ENCODE measurements at regions not wholly inside any gene's neighbourhood (a gene's known extent, or its start where the extent isn't known, plus 50 kb on each side); places are given as distances from the start of the nearest gene placed in this dataset.

- no peak overlapping the region for H2BK5ac ChIP-seq (ENCODE audit: low read depth, low read length)
- no peak overlapping the region for H3K4ac ChIP-seq (replicated peaks; ENCODE audit: insufficient read length, low read depth, low read length)
- no peak overlapping the region for H4K5ac ChIP-seq (ENCODE audit: insufficient read length, low read depth, low read length)
- no peaks in the 10 kb centered on the region for H3K79me1 ChIP-seq (ENCODE audit: low read depth, low read length)
- H4K91ac ChIP-seq (replicated peaks; ENCODE audit: insufficient read length, low read length) = no peak overlapping the region
- H3K27ac ChIP-seq (ENCODE audit: low read depth, low read length) = no peak overlapping the region
- no peak for FAIRE-seq
- H2BK20ac ChIP-seq (ENCODE audit: low read length) = no peak overlapping the region
- H2AK5ac ChIP-seq (ENCODE audit: low read depth, low read length) = no peak overlapping the region
- no peaks in the 10 kb centered on the region for H3K4me1 ChIP-seq (replicated peaks in 1 of 4; ENCODE audit: control insufficient read depth in 3 of 4, insufficient read depth in 4 of 4, low read length in 3 of 4)
- H3K4me2 ChIP-seq (ENCODE audit: insufficient read depth in 1 of 2, low read depth in 2 of 2, low read length in 2 of 2) = no peak overlapping the region
- H3K27me3 ChIP-seq (replicated peaks in 1 of 4; ENCODE audit: control insufficient read depth in 3 of 4, extremely low read depth in 1 of 4, insufficient read depth in 3 of 4, low read length in 3 of 4) = no peaks in the 10 kb centered on the region
- H3K36me3 ChIP-seq (ENCODE audit: control insufficient read depth in 2 of 4, insufficient read depth in 4 of 4, low read length in 3 of 4) = no peaks in the 10 kb centered on the region
- no peak for DNase-seq (ENCODE audit: low read depth in 1 of 2, low spot score in 2 of 2)
- H3K4me3 ChIP-seq (ENCODE audit: extremely low read depth in 1 of 4, insufficient read depth in 2 of 4, low read depth in 3 of 4, low read length in 4 of 4) = no peak overlapping the region
- H4K20me1 ChIP-seq (replicated peaks in 1 of 2; ENCODE audit: control insufficient read depth in 1 of 2, insufficient read depth in 2 of 2, low read length in 2 of 2) = no peaks in the 10 kb centered on the region
- no peaks in the 10 kb centered on the region for H3K23me2 ChIP-seq (ENCODE audit: low read depth, low read length)
- POLR2A ChIA-PET (ENCODE audit: partially characterized antibody) = interaction anchor here (0.9 kb wide), 1 partner anchor 7 kb away, joined by 3 read pairs; no protein-coding TSS in a partner anchor
- CTCF ChIA-PET (ENCODE audit: partially characterized antibody) = interaction anchor here (0.6 to 1.7 kb wide), 2 partner anchors 12 to 41 kb away, joined by 3 to 4 read pairs; no protein-coding TSS in a partner anchor
- H2BK120ac ChIP-seq (replicated peaks; ENCODE audit: low read depth, low read length) = no peak overlapping the region
- H3K56ac ChIP-seq (replicated peaks; ENCODE audit: insufficient read length, low read depth, low read length) = no peak overlapping the region
- no peak overlapping the region for H2BK15ac ChIP-seq (ENCODE audit: low read length)
- no peaks in the 10 kb centered on the region for H3K79me2 ChIP-seq (ENCODE audit: control insufficient read depth in 1 of 2, insufficient read depth in 2 of 2, low read length in 2 of 2)
- H3K14ac ChIP-seq (ENCODE audit: insufficient read length) = no peak overlapping the region
- WGBS, 2 experiments (ENCODE audit: extremely low coverage in 1 of 2, insufficient coverage in 1 of 2, insufficient read length in 1 of 2, insufficient replicate concordance in 2 of 2, low coverage in 1 of 2, low lambda C conversion rate in 2 of 2, missing lambda C conversion rate in 1 of 2) = 90% methylated on average over 5 of the region's 5 CpGs; no CpG with 5 or more reads in 1 of the 2 experiments
- H2AFZ ChIP-seq (ENCODE audit: low read length) = no peak overlapping the region
- H3K18ac ChIP-seq (ENCODE audit: extremely low read depth, low read length) = no peak overlapping the region
- no peaks in the 10 kb centered on the region for H3K9me3 ChIP-seq (ENCODE audit: insufficient read depth in 2 of 2, low read depth in 1 of 2, low read length in 1 of 2)
- H2BK12ac ChIP-seq (ENCODE audit: low read depth, low read length) = no peak overlapping the region
- no peak overlapping the region for H3K23ac ChIP-seq (ENCODE audit: insufficient read length)
- H4K8ac ChIP-seq (ENCODE audit: extremely low read depth, insufficient read depth, low read length) = no peak overlapping the region
- H3K9ac ChIP-seq (replicated peaks in 1 of 4; ENCODE audit: extremely low read depth in 1 of 4, low read depth in 3 of 4, low read length in 3 of 4) = no peak overlapping the region
- no peak for TF ChIP-seq SP1 (IDR thresholded peaks at IDR 0.05; ENCODE audit: low read depth, low read length)
- TF ChIP-seq POLR2A (IDR thresholded peaks at IDR 0.05; ENCODE audit: control extremely low read depth in 1 of 2, low read depth in 2 of 2, low read length in 2 of 2) = no peak
- TF ChIP-seq KDM5A (IDR thresholded peaks at IDR 0.05; ENCODE audit: low read length) = no peak
- TF ChIP-seq FOSL1 (IDR thresholded peaks at IDR 0.05; ENCODE audit: insufficient read depth, low read depth, low read length) = no peak
These were observed 110.7 kb downstream of the QPCT start for GRCh38 chr2:37454851-37455762.

Data from H1 (cell line).